ENCODE measurements at regions not wholly inside any gene's neighbourhood (a gene's known extent, or its start where the extent isn't known, plus 50 kb on each side); places are given as distances from the start of the nearest gene placed in this dataset.

DNA sequence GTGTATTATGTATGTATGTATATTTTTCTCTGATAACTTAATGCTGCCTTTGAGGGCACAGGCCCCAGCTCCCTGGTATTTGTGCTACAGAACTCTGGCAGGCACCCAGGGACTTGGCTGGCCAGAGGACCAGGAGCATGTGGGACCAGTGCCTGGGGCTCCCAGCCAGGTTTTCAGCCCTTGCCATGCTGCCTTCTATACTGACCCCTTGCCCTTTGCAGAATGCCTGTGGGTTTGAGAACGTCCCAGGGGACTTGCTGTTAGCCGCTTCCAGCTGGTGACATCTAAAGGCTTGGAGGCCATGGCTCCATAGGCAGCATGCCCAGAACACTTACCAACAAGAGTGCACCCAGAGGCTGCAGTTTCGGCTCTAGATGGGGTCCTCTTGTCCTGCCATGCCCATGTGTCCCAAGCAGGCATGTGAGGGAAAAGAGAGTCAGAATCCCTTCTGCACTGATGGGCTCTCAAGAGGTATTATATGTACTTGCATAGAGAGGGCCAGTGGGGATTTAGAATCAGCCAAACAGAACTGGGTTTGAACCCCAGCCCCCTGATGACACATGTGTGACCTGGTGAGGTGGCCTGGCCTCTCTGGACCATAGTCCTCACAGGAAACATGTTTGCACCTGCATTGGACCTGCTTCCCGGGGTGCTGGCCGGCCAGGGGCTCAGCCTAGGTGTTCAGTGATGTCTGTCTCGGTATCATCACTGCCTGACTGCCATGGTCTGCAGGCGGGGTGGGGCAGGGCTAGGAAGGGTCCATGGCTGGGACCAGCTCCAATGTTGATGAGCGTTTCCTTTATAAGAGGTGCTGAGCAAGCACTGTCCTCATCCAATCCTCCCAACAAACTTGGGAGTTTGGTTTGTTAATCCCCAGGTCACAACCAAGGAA, 119.2 kb upstream of the FHL2 start:
- no peak overlapping the region for H3K9ac ChIP-seq (ENCODE audit: extremely low read depth, low read length, poor library complexity, severe bottlenecking)
- H3K4me3 Mint-ChIP-seq = no peak overlapping the region
- no peaks in the 10 kb centered on the region for H3K36me3 Mint-ChIP-seq (ENCODE audit: low read depth)
- no peak for DNase-seq
- no peak overlapping the region for H3K27ac ChIP-seq (ENCODE audit: low read depth, low read length)
- WGBS, 2 experiments (ENCODE audit: insufficient coverage in 1 of 2, insufficient read length in 1 of 2) = 91 to 100% methylated on average over 6 to 8 of the region's 8 CpGs
- no peaks in the 10 kb centered on the region for H3K9me3 Mint-ChIP-seq
- no peak overlapping the region for H3K4me3 ChIP-seq (ENCODE audit: low read length)
- no peaks in the 10 kb centered on the region for H3K4me1 ChIP-seq (ENCODE audit: control insufficient read depth, insufficient read depth, low read length)
- TF ChIP-seq, protein P1, sequence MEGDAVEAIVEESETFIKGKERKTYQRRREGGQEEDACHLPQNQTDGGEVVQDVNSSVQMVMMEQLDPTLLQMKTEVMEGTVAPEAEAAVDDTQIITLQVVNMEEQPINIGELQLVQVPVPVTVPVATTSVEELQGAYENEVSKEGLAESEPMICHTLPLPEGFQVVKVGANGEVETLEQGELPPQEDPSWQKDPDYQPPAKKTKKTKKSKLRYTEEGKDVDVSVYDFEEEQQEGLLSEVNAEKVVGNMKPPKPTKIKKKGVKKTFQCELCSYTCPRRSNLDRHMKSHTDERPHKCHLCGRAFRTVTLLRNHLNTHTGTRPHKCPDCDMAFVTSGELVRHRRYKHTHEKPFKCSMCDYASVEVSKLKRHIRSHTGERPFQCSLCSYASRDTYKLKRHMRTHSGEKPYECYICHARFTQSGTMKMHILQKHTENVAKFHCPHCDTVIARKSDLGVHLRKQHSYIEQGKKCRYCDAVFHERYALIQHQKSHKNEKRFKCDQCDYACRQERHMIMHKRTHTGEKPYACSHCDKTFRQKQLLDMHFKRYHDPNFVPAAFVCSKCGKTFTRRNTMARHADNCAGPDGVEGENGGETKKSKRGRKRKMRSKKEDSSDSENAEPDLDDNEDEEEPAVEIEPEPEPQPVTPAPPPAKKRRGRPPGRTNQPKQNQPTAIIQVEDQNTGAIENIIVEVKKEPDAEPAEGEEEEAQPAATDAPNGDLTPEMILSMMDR (conservative IDR thresholded peaks at IDR 0.05) = no peak
- H3K36me3 ChIP-seq (ENCODE audit: control insufficient read depth, insufficient read depth, low read length) = no peaks in the 10 kb centered on the region
- H3K27me3 ChIP-seq (ENCODE audit: control insufficient read depth, insufficient read depth, low read length, poor library complexity, severe bottlenecking) = no peaks in the 10 kb centered on the region
- peaks cover 6% of the 10 kb centered on the region for H3K27me3 Mint-ChIP-seq (ENCODE audit: insufficient read depth)
- no peaks in the 10 kb centered on the region for H3K4me1 Mint-ChIP-seq
- no peaks in the 10 kb centered on the region for H3K9me3 ChIP-seq (ENCODE audit: control insufficient read depth, low read length)
- H3K27ac Mint-ChIP-seq = no peak overlapping the region

DNA sequence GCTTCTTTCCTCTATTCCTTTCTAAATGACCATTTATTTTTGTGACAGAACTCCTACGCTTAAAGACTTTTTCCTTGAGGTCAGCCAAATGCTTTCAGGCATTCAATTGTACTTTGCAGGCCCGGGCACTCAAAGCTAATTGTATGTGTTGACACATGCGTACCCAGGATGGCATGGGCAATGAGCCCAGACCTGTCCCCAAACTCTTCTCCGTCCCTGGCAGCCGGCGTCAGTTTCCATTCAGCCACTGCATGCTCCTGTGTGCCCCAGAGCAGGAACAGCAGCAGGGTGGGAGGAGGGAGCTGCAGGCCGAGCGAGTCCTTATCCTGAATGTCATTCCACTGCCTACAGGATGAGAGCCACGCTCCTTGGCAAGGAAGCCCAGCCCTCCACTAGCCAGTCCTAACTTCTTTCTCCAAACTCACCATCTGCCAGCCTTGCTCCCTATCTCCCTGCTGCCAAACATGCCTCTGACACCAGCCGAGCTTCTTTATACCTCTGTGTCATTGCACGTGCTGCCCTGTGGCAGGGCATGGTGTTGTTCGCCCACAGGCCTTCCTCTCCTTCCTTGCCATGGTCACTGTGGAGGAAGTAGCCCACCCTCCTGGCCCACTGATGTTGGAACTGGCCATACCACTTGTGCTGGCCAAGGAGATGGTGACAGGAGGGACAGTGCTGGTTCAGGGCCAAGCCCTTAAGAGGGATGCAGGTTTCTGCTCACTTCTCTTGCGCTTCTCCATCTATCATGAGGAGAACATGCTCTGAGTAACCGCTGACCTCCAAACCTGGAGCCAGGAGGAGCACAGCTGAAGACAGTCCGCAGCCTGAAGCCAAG, 116.9 kb upstream of the FHL2 start:
- no peak overlapping the region for H3K4me3 ChIP-seq (ENCODE audit: low read length)
- Mint-ChIP-seq H3K4me3 (no peak overlapping the region), H3K27me3 (ENCODE audit: insufficient read depth) (peaks cover 7% of the 10 kb centered on the region), H3K4me1 (no peaks in the 10 kb centered on the region), H3K27ac (no peak overlapping the region), H3K9me3 (no peaks in the 10 kb centered on the region), H3K36me3 (ENCODE audit: low read depth) (no peaks in the 10 kb centered on the region)
- H3K27me3 ChIP-seq (ENCODE audit: control insufficient read depth, insufficient read depth, low read length, poor library complexity, severe bottlenecking) = no peaks in the 10 kb centered on the region
- 86 to 93% methylated on average over 7 to 15 of the region's 15 CpGs for WGBS, 2 experiments (ENCODE audit: insufficient coverage in 1 of 2, insufficient read length in 1 of 2)
- H3K27ac ChIP-seq (ENCODE audit: low read depth, low read length) = no peak overlapping the region
- TF ChIP-seq, protein P1 (conservative IDR thresholded peaks at IDR 0.05) = no peak
- no peak for DNase-seq
- no peaks in the 10 kb centered on the region for H3K9me3 ChIP-seq (ENCODE audit: control insufficient read depth, low read length)
- peaks cover 7% of the 10 kb centered on the region for H3K4me1 ChIP-seq (ENCODE audit: control insufficient read depth, insufficient read depth, low read length)
- no peak overlapping the region for H3K9ac ChIP-seq (ENCODE audit: extremely low read depth, low read length, poor library complexity, severe bottlenecking)
- no peaks in the 10 kb centered on the region for H3K36me3 ChIP-seq (ENCODE audit: control insufficient read depth, insufficient read depth, low read length)

DNA sequence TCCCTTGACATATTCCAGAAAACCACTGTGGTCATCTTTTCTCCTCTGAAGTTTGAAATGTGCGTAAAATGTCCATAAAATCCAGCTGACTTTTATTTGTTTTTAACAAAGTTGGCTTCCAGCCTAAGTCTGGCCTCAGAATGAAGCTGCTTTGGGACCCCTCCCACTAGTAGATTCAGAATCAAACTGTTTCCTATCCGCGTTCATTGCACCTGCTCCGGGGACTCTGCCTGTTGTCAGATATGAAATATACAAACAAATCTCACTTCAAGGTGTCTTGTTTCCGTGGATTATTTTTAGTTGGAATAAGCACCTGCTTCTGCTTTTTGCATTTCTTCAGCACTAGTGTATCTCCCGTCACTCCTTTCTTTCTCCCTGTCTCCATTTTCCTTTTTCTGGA, 115.7 kb upstream of the FHL2 start:
- TF ChIP-seq, protein P1 (conservative IDR thresholded peaks at IDR 0.05) = no peak
- 93% methylated on average over 4 to 6 of the region's 6 CpGs for WGBS, 2 experiments (ENCODE audit: insufficient coverage in 1 of 2, insufficient read length in 1 of 2)

More for the DNA sequence above, 115.7 kb upstream of the FHL2 start:
- no peak for DNase-seq
- H3K4me3 ChIP-seq (ENCODE audit: low read length) = no peak overlapping the region
- peaks cover 7% of the 10 kb centered on the region for H3K27me3 Mint-ChIP-seq (ENCODE audit: insufficient read depth)
- H3K27ac ChIP-seq (ENCODE audit: low read depth, low read length) = no peak overlapping the region
- H3K9me3 Mint-ChIP-seq = no peaks in the 10 kb centered on the region
- no peak overlapping the region for H3K9ac ChIP-seq (ENCODE audit: extremely low read depth, low read length, poor library complexity, severe bottlenecking)
- H3K4me1 Mint-ChIP-seq = peaks cover 4% of the 10 kb centered on the region
- H3K9me3 ChIP-seq (ENCODE audit: control insufficient read depth, low read length) = no peaks in the 10 kb centered on the region
- no peaks in the 10 kb centered on the region for H3K36me3 ChIP-seq (ENCODE audit: control insufficient read depth, insufficient read depth, low read length)
- no peak overlapping the region for H3K4me3 Mint-ChIP-seq
- no peaks in the 10 kb centered on the region for H3K36me3 Mint-ChIP-seq (ENCODE audit: low read depth)
- H3K27me3 ChIP-seq (ENCODE audit: control insufficient read depth, insufficient read depth, low read length, poor library complexity, severe bottlenecking) = no peaks in the 10 kb centered on the region
- no peak overlapping the region for H3K27ac Mint-ChIP-seq
- H3K4me1 ChIP-seq (ENCODE audit: control insufficient read depth, insufficient read depth, low read length) = peaks cover 10% of the 10 kb centered on the region

All from endodermal cell (in vitro differentiated cells).